Breast epithelium (tissue), 4 donors: ENCODE measurements at regions not wholly inside any gene's neighbourhood (a gene's known extent, or its start where the extent isn't known, plus 50 kb on each side); places are given as distances from the start of the nearest gene placed in this dataset.
"Not testable (repeated sequence)": the region's sequence is repeated elsewhere in the genome, so short reads cannot be mapped to it uniquely, and the experiment has no call there.

ENCODE experiments used
- DNase-seq, 2 donors: peaks; one replicate each; pipeline ENCODE4 v3.0.0-alpha.2; 2019; ENCODE audit warnings: low spot score in 2 of 2
- H3K27ac ChIP-seq, 2 donors: fragments of 200-600 bp; sonication (generic) in 1 of 2; one replicate each; pipeline ENCODE4 v1.5.1; 2016 to 2019; ENCODE audit warnings: mild to moderate bottlenecking in 1 of 2
- H3K27me3 ChIP-seq, 2 donors: fragments of 200-600 bp; sonication (generic) in 1 of 2; one replicate each; pipeline versions ENCODE4 v1.5.1 to v1.6.0; 2017 to 2019; ENCODE audit warnings: control low read depth in 1 of 2, mild to moderate bottlenecking in 1 of 2
- H3K36me3 ChIP-seq: fragments of 200-600 bp; one replicate; pipeline ENCODE4 v1.5.1; 2019
- H3K4me1 ChIP-seq, 2 donors: fragments of 200-600 bp; sonication (generic); one replicate each; pipeline ENCODE4 v1.5.1; 2016 to 2019; ENCODE audit warnings: control low read depth in 1 of 2
- H3K4me3 ChIP-seq, 3 donors: fragments of 200-600 bp; sonication (generic); 1 replicate in 2 of 3; 2 replicates in 1 of 3; pipeline ENCODE4 v1.5.1; 2016 to 2019; ENCODE audit warnings: mild to moderate bottlenecking in 3 of 3, moderate library complexity in 2 of 3
- H3K9me3 ChIP-seq, 2 donors: fragments of 200-600 bp; sonication (generic) in 1 of 2; one replicate each; pipeline ENCODE4 v1.5.1; 2016 to 2019; ENCODE audit warnings: control low read depth in 1 of 2
- CTCF ChIP-seq, 3 donors: fragments of 450-650 bp; IDR thresholded peaks; one replicate each; pipeline ENCODE4 v1.5.1; 2016 to 2017; ENCODE audit warnings: antibody characterized with exemption in 3 of 3, mild to moderate bottlenecking in 3 of 3, moderate library complexity in 3 of 3
- POLR2A ChIP-seq: fragments of 450-650 bp; IDR thresholded peaks from one replicate; pipeline ENCODE4 v1.6.1; 2016; ENCODE audit warnings: antibody characterized with exemption, mild to moderate bottlenecking, moderate library complexity
- POLR2AphosphoS5 ChIP-seq, 3 donors: sonication (generic); formaldehyde crosslinking; IDR thresholded peaks; one replicate each; pipeline ENCODE4 v1.6.1; 2017; ENCODE audit warnings: antibody characterized with exemption in 3 of 3
- intact Hi-C: fragments of 100-400 bp; cut with DNase I; formaldehyde crosslinking; loops from one replicate; pipeline ENCODE4 v1.15.1; 2023; ENCODE audit warnings: low total_unique reads

- no peak overlapping the region for H3K4me3 ChIP-seq
- TF ChIP-seq POLR2A: no peak
- no peak for TF ChIP-seq CTCF (IDR thresholded peaks at IDR 0.05)
- no peak for TF ChIP-seq POLR2AphosphoS5 (IDR thresholded peaks at IDR 0.05)
- no peaks in the 10 kb centered on the region for H3K36me3 ChIP-seq
- DNase-seq: no peak
- intact Hi-C loops: no loop called here
- no peak overlapping the region for H3K27ac ChIP-seq
- H3K27me3 ChIP-seq: no peaks in the 10 kb centered on the region
- peaks cover 0 to 5% of the 10 kb centered on the region in 2 donors for H3K9me3 ChIP-seq
- no peaks in the 10 kb centered on the region for H3K4me1 ChIP-seq
These were observed 373.8 kb downstream of the ETV1 start for GRCh38 chr7:13615679-13616078.

DNA sequence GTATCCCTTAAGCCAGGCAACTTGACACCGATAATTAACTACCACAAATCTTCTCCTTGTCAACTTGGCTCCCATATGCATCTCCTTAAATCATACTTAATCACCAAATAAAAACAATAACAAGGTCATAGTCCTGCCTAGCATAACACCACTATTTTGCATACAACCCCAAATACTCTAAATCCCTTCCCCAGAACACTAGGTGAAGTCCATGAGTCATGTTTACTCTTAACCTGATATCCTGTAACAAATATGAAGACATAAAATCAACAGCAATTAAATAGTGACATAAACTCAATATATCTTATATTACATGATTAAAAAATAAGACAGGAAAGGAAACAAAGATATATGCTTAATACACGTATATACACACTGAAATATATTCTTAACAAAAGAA is 362.0 kb downstream of the ETV1 start:
- intact Hi-C loops: no loop called here

DNA sequence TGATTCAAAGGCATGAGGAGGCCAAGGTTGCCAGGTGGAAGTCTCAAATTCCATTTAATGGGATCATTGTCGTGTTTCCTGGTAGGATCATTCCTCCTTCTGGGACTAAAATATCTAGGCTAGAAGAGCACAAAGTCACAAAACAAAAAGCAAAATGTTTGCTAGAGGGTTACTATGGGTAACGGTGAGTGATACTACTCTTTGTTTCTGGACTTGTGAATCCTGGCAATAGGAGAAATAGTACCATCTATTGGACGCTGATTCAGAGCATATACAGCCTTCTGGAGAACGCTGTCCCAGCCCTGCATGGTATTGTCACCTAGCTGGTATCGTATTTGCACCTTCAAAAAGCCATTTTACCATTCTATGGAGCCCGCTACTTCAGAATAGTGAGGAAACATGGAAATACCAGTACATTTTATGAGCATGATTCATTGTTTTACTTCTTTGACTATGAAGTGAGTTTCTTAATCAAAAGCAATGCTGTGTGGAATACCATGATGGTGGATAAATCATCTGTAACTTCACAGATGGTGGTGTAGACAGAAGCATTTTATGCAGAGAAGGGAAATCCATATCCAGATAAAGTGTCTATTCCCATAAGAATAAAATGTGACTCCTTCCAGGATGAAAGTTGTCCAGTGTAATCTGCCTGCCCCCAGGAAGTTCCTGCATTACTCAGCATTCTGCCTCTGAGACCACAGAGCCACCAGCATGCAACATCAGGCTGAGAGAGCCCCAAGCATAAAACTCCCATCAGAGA is 361.0 kb downstream of the ETV1 start:
- DNase-seq: no peak
- Histone ChIP-seq H3K36me3 (no peaks in the 10 kb centered on the region), H3K27ac (no peak overlapping the region), H3K4me1 (no peaks in the 10 kb centered on the region), H3K9me3 (peaks cover 0 to 7% of the 10 kb centered on the region in 2 donors), H3K4me3 (no peak overlapping the region), H3K27me3 (no peaks in the 10 kb centered on the region)
- no peak for TF ChIP-seq POLR2AphosphoS5 (IDR thresholded peaks at IDR 0.05)
- TF ChIP-seq CTCF (IDR thresholded peaks at IDR 0.05): no peak
- no peak for TF ChIP-seq POLR2A
- intact Hi-C loops: no loop called here

More for the DNA sequence above, 362.0 kb downstream of the ETV1 start:
- Histone ChIP-seq H3K27ac (no peak overlapping the region), H3K36me3 (no peaks in the 10 kb centered on the region), H3K27me3 (no peaks in the 10 kb centered on the region), H3K4me3 (no peak overlapping the region), H3K4me1 (no peaks in the 10 kb centered on the region), H3K9me3 (peaks cover 0 to 7% of the 10 kb centered on the region in 2 donors)
- TF ChIP-seq POLR2AphosphoS5 (IDR thresholded peaks at IDR 0.05) (no peak), CTCF (IDR thresholded peaks at IDR 0.05) (no peak), POLR2A (no peak)
- no peak for DNase-seq

DNA sequence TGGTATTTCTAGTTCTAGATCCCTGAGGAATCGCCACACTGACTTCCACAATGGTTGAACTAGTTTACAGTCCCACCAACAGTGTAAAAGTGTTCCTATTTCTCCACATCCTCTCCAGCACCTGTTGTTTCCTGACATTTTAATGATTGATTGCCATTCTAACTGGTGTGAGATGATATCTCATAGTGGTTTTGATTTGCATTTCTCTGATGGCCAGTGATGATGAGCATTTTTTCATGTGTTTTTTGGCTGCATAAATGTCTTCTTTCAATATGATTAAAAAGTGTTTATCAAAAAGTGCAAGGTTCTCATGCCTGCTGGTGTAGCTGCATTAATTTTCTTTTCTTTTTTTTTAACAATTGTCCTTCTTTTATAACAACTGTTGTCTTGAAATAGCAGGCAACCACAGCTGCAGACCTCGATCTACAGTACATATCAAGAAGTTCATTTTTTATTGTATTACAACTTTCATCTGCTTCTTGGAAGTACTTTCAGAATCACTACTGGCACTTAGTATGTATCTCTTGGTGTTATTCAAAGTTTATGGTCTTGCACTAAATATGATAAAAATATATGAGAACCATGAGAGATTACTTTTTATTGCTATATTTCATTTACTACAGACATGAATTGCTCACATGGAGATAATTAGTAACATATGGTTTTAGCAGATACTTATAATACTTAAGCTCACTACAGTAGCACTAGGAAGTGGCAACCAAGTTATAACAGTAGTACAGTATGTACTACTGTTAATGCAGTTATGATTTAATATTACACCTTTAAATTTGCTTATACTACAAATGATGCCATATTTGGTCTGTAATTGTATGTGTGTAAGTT is 358.0 kb downstream of the ETV1 start:
- H3K4me1 ChIP-seq, H3K4me3 ChIP-seq, DNase-seq, H3K27me3 ChIP-seq, H3K36me3 ChIP-seq, H3K27ac ChIP-seq, intact Hi-C loops, H3K9me3 ChIP-seq: not testable (repeated sequence)

- no peaks in the 10 kb centered on the region for H3K4me1 ChIP-seq
- peaks cover 0 to 7% of the 10 kb centered on the region in 2 donors for H3K9me3 ChIP-seq
- no peak for DNase-seq
- no peaks in the 10 kb centered on the region for H3K36me3 ChIP-seq
- intact Hi-C loops: no loop called here
- TF ChIP-seq POLR2A (no peak), CTCF (IDR thresholded peaks at IDR 0.05) (no peak), POLR2AphosphoS5 (IDR thresholded peaks at IDR 0.05) (no peak)
- H3K27me3 ChIP-seq: no peaks in the 10 kb centered on the region
- H3K4me3 ChIP-seq: no peak overlapping the region
- no peak overlapping the region for H3K27ac ChIP-seq
These were observed 355.6 kb downstream of the ETV1 start for GRCh38 chr7:13633857-13634256.
